ENCODE measurements at regions not wholly inside any gene's neighbourhood (a gene's known extent, or its start where the extent isn't known, plus 50 kb on each side); places are given as distances from the start of the nearest gene placed in this dataset.
"Not testable (repeated sequence)": the region's sequence is repeated elsewhere in the genome, so short reads cannot be mapped to it uniquely, and the experiment has no call there.

DNA sequence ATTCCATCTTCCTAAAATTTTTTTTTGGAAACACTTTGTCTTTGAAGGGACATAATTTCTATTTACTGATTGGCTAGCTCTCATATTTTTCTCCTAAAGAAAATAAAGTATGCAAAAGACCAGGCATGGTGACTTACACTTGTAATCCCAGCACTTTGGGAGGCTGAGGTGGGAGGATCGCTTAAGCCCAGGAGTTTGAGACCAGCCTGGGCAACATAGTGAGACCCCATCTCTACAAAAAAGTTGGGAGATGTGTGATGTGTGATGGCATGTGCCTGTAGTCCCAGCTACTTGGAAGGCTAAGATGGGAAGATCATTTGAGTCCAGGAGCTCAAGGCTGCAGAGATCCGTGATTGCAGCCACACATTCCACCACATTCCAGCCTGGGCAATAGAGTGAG is 461.3 kb downstream of the KLF5 start:
- H3K4me1 Mint-ChIP-seq; H3K27ac Mint-ChIP-seq; DNase-seq; H3K27me3 Mint-ChIP-seq; H3K36me3 Mint-ChIP-seq; ATAC-seq (replicated peaks); H3K4me3 Mint-ChIP-seq; H3K9me3 Mint-ChIP-seq: not testable (repeated sequence)

DNA sequence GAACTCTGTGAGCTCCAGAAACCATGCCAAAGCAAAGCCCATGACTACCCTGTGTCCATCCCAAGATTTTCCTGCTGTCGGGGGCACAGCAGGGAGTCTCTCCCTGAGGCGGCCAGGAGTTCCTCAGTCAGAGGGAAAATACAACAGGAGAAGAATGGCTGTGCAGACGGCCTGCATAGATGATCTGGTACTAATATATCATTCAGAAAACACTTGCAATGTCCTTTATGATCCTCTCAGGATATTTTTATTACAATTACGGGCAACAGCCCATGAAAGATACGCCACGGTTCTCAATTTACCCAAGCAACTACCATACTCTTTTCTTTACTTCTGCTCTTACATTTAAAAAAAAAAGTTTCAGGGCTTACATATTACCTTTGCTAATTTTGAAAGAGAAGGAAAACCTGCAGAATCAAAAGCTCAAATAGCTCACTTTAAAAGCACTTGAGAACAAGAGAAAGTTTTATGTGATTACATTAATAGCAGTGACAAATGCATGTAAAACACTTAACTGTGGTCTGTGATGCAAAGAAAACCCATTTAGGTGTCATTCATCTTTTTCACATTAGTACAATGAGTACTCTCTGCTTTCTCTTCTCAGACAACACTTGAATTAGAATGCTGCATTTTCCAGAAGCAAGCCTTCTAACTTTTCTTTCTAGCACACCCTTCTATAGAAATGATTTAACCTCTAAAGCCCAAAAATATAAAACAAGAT is 460.8 kb downstream of the KLF5 start:
- H3K4me3 Mint-ChIP-seq, result no peak overlapping the region
- H3K4me1 Mint-ChIP-seq, result no peaks in the 10 kb centered on the region
- no peak overlapping the region for H3K27ac Mint-ChIP-seq
- no peak for ATAC-seq (replicated peaks)
- H3K9me3 Mint-ChIP-seq, result no peaks in the 10 kb centered on the region
- no peak for DNase-seq
- no peaks in the 10 kb centered on the region for H3K36me3 Mint-ChIP-seq
- H3K27me3 Mint-ChIP-seq, result no peaks in the 10 kb centered on the region

DNA sequence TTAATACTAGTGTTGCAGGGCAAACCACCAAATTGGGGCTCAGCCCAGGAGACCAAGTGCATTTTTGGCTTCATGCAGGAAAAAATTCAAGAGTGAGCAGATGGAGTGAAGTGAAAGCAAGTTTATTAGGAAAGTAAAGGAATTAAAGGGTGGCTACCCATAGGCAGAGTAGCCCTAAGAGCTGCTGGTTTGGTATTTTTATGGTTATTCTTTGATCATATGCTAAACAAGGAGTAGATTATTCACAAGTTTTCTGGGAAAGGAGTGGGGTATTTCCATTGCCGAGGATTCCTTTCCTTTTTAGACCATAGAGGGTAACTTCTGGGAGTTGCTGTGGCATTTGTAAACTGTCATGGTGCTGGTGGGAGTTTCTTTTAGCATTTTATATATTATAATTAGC is 459.0 kb downstream of the KLF5 start:
- H3K4me1 Mint-ChIP-seq, result no peaks in the 10 kb centered on the region
- H3K9me3 Mint-ChIP-seq, result no peaks in the 10 kb centered on the region
- H3K27ac Mint-ChIP-seq, result no peak overlapping the region
- no peak for DNase-seq
- no peaks in the 10 kb centered on the region for H3K27me3 Mint-ChIP-seq
- H3K36me3 Mint-ChIP-seq, result no peaks in the 10 kb centered on the region
- no peak for ATAC-seq (replicated peaks)
- H3K4me3 Mint-ChIP-seq, result no peak overlapping the region

DNA sequence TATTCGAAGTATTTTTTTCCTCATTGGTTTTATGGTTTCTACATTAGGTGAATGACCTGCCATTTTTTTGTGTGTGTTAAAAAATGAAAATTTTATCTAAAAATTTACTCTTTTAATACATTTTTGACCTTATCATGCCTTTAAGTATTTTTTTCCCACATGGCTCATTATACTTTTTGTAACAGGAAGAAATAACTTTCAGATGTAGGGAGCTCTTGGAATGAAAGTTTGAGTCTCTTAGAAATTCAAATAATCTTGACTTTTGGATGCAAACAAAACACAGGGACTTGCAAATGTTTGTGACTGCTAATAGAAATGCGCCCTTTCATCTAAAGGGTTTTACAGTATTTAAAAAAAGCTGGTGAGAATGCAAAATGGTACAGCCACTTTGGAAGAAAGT is 457.9 kb downstream of the KLF5 start:
- DNase-seq (no peak), ATAC-seq (replicated peaks) (no peak)
- peaks cover 0 to 2% of the 10 kb centered on the region in 2 donors for H3K9me3 Mint-ChIP-seq
- no peaks in the 10 kb centered on the region for H3K36me3 Mint-ChIP-seq
- no peaks in the 10 kb centered on the region for H3K27me3 Mint-ChIP-seq
- no peak overlapping the region for H3K4me3 Mint-ChIP-seq
- H3K4me1 Mint-ChIP-seq, result no peaks in the 10 kb centered on the region
- H3K27ac Mint-ChIP-seq, result no peak overlapping the region

DNA sequence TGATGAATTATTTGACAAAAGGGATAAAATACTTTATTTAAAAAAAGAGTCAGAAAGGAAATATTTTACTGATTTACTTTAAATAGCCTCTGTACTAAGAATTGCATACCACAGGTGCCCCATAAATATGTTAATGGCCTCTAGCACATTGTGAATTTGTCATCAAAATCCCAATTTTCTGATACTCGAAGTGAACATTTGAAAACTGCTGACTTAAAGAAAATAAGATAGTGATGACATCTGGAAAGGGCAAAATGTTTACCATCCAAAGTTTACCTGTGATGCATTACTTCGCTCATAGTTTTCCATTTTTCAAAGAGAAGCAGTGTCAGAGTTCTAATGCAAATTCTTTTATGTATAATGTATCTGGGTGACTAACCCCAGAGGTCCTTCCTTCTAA is 455.4 kb downstream of the KLF5 start:
- DNase-seq (no peak), ATAC-seq (replicated peaks) (no peak)
- Mint-ChIP-seq H3K36me3 (no peaks in the 10 kb centered on the region), H3K4me3 (no peak overlapping the region), H3K27ac (no peak overlapping the region), H3K4me1 (no peaks in the 10 kb centered on the region), H3K9me3 (peaks cover 0 to 2% of the 10 kb centered on the region in 2 donors), H3K27me3 (no peaks in the 10 kb centered on the region)

DNA sequence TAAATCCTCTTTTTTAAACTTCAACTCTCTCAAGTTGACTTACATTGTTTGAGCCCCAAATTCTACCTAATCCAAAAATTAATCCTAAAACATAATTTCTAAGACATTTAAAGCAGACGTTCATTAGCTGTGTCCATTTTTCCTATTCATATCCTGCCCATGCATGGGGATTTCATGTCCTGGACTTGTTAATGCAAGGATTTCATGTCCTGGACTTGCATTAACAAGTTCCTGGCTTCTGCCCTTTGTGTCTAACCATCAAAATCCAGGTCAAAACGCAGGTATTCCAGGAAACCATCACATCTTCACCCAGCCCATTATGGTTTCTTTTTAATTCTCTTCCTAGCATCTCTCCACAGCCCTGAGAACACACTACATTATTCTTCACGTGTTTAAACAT is 454.9 kb downstream of the KLF5 start:
- no peak overlapping the region for H3K4me3 Mint-ChIP-seq
- ATAC-seq (replicated peaks), result no peak
- no peak overlapping the region for H3K27ac Mint-ChIP-seq
- H3K36me3 Mint-ChIP-seq, result no peaks in the 10 kb centered on the region
- H3K4me1 Mint-ChIP-seq, result no peaks in the 10 kb centered on the region
- DNase-seq, result no peak
- H3K9me3 Mint-ChIP-seq, result peaks cover 0 to 2% of the 10 kb centered on the region in 2 donors
- H3K27me3 Mint-ChIP-seq, result no peaks in the 10 kb centered on the region

DNA sequence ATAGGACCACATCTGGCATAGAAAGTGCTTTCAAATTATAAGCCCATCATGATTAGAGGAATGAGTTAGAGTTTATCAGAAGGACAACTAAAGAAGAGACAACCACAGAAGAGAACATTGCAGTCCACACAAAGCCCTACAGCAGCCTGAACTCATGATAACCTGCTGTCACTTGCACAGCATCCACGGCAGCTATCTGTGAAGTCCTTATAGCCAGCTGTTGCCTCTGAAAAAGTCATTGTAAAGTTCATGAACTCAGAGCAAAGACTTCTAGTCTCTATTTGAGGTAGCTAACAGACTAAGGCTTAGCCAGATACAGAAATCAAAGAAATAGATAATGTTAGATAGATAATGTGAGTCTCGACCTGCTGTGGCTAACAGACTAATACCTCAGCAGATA is 450.0 kb downstream of the KLF5 start:
- ATAC-seq (replicated peaks) (no peak), DNase-seq (no peak)
- H3K9me3 Mint-ChIP-seq, result peaks cover 0 to 3% of the 10 kb centered on the region in 2 donors
- no peaks in the 10 kb centered on the region for H3K4me1 Mint-ChIP-seq
- H3K27me3 Mint-ChIP-seq, result no peaks in the 10 kb centered on the region
- H3K4me3 Mint-ChIP-seq, result no peak overlapping the region
- no peaks in the 10 kb centered on the region for H3K36me3 Mint-ChIP-seq
- no peak overlapping the region for H3K27ac Mint-ChIP-seq

DNA sequence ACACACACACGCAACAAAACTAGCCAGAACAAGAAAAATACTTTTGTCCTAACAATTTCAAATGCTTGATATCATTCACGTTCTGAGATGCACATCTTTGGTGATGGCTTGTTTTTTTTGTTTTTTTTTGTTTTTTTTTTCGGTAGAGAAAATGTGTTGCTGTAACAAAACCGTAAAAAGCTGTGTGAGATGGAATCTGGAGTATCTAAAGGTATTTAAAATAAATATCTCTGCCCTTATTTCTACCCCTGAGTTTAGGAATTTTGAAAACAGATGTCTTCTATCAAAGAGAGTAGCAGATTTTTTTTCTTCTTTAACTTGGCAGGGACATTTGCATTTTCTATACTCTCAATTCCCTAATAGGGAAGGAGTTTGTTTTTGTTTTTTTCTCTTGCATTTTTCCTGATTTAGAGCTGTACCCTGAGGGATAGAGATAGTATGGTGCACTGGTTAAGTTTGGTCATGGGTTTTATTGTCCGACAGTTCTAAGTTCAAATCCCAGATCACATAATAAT is 446.6 kb downstream of the KLF5 start:
- H3K27ac Mint-ChIP-seq, result no peak overlapping the region
- no peak for DNase-seq
- no peaks in the 10 kb centered on the region for H3K36me3 Mint-ChIP-seq
- H3K4me3 Mint-ChIP-seq, result no peak overlapping the region
- no peaks in the 10 kb centered on the region for H3K4me1 Mint-ChIP-seq
- H3K9me3 Mint-ChIP-seq, result peaks cover 0 to 1% of the 10 kb centered on the region in 2 donors
- no peaks in the 10 kb centered on the region for H3K27me3 Mint-ChIP-seq
- ATAC-seq (replicated peaks), result no peak

DNA sequence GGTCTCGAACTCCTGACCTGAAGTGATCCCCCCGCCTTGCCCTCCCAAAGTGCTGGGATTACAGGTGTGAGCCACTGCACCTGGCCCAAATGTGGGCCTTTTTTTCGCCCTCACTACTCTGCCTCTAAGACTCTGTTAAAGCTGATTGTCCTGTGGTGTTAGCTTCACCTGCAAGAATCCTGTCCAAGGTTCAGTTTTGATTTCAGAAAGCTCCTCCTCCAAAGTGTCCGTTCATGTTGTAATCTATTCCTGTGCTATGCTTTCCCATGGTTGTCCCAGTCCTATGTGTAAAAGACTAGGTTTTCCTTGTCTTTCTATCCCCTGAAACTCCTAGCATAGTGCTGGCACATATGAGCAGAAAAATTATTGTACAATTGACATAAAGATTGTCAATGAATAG is 440.9 kb downstream of the KLF5 start:
- Mint-ChIP-seq H3K4me1 (no peaks in the 10 kb centered on the region), H3K9me3 (peaks cover 1 to 4% of the 10 kb centered on the region in 2 donors), H3K27me3 (no peaks in the 10 kb centered on the region)

DNA sequence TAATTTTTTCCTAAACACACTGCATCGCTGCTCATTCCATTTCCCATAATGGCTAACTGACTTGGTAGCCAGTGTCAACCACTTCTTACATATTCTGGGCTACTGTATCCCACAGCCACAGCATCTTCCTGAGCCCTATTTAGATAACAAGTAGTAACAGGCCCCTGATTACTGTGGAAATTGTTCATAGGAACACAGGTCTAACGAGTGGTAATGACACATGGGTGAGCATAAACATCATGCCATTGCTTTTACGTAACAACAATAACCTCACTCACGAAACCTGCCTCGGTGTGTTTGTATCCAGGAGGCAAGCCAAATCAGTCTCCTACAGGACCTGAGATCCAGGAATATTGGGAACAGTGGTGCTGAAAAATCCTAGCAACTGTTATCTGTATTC is 438.6 kb downstream of the KLF5 start:
- H3K4me3 Mint-ChIP-seq, result no peak overlapping the region
- ATAC-seq (replicated peaks) (no peak), DNase-seq (no peak)
- H3K4me1 Mint-ChIP-seq, result no peaks in the 10 kb centered on the region
- H3K27ac Mint-ChIP-seq, result no peak overlapping the region
- no peaks in the 10 kb centered on the region for H3K27me3 Mint-ChIP-seq
- peaks cover 0 to 4% of the 10 kb centered on the region in 2 donors for H3K9me3 Mint-ChIP-seq
- no peaks in the 10 kb centered on the region for H3K36me3 Mint-ChIP-seq

More for the DNA sequence above, 440.9 kb downstream of the KLF5 start:
- no peak for ATAC-seq (replicated peaks)
- H3K27ac Mint-ChIP-seq, result no peak overlapping the region
- no peak for DNase-seq
- no peaks in the 10 kb centered on the region for H3K36me3 Mint-ChIP-seq
- no peak overlapping the region for H3K4me3 Mint-ChIP-seq

DNA sequence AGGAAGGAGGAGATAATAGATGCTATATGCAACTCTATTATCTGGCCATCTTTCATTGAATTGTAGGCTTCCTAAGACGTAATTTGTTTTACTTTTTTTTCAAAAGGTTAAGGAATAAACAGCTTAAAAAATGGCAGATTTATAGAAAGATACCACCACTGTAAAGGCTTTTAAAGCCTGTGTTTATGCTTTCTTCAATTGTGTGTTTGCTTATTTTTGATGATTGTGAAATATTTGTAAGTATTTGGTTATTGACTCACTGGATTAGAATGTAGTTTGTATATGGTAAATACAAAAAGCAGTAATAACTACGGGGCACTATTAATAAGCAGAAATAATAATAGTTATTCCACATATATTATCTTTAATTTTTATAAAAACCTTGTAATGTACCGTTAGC is 437.9 kb downstream of the KLF5 start:
- no peaks in the 10 kb centered on the region for H3K36me3 Mint-ChIP-seq
- ATAC-seq (replicated peaks) (no peak), DNase-seq (no peak)
- no peaks in the 10 kb centered on the region for H3K27me3 Mint-ChIP-seq
- no peak overlapping the region for H3K4me3 Mint-ChIP-seq
- no peaks in the 10 kb centered on the region for H3K4me1 Mint-ChIP-seq
- no peak overlapping the region for H3K27ac Mint-ChIP-seq
- H3K9me3 Mint-ChIP-seq, result peaks cover 0 to 4% of the 10 kb centered on the region in 2 donors

DNA sequence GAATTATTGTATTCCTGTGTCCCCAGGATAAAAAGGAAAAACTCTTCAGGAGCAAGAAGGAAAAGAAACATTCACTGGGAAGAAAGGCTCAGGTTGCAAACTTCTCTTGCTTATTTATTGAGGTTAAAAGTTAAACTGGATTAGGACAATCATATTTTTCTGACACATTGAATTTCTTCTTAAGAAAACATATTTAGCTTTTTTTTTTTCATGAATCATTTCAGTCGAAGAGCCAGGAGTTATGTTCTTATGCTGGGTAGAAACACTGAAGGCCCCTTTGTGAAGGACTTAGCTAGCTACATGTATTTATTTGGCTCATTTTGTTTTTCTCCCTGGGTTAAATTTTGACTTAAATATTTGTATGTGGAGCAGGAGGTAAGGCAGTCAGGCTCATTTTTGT is 434.0 kb downstream of the KLF5 start:
- DNase-seq, result no peak
- peaks cover 0 to 2% of the 10 kb centered on the region in 2 donors for H3K9me3 Mint-ChIP-seq
- no peak overlapping the region for H3K4me3 Mint-ChIP-seq
- H3K4me1 Mint-ChIP-seq, result no peaks in the 10 kb centered on the region
- no peaks in the 10 kb centered on the region for H3K36me3 Mint-ChIP-seq
- no peak overlapping the region for H3K27ac Mint-ChIP-seq
- no peak for ATAC-seq (replicated peaks)
- H3K27me3 Mint-ChIP-seq, result no peaks in the 10 kb centered on the region

DNA sequence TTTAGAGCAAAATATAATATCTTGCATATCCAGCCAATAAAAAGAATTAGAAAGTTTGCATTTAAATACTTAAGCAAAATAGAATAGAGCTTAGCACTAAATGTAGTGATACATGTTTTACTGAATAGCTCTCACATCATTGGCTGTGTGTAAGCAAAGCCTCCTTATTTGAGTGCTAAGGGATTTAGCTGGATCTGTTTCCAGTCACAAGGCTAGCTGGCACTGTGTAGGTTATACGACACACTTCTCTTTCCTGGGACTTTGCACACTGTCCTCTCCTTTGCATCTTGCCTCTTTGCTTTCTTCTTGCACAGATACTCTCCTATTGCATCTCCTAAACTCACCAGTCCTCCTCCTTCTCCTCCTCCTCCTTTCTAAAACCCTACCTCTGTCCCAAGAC is 423.8 kb downstream of the KLF5 start:
- Mint-ChIP-seq H3K27ac (no peak overlapping the region), H3K9me3 (no peaks in the 10 kb centered on the region), H3K4me3 (no peak overlapping the region), H3K4me1 (no peaks in the 10 kb centered on the region), H3K36me3 (no peaks in the 10 kb centered on the region), H3K27me3 (no peaks in the 10 kb centered on the region)
- ATAC-seq (replicated peaks) (no peak), DNase-seq (no peak)

DNA sequence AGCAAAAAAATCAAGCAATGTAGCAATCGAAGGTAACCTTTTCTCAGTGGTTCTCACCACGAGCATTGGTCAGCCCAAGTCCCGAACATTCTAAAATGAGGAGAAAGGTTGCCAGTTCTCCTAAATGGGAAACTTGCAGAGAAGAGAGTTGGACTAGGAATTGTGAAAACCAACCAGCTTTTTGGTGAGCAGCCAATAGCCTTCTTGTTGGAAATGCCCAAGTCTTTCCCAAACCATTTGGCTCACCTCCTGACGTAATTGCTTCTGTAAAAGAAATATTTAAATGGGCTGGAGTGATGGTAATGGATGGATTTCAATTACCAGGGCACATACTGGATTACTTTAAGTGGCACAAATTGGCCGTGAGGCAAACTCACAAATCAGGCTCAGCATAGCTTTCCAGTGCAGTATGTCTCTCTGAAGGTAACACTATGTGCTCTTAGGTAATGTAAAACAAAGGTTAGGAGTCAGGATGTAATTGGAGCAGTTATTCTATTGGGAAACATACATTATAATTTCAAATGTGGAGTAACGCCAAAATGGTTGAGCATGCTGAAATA is 423.2 kb downstream of the KLF5 start:
- ATAC-seq (replicated peaks), result no peak

DNA sequence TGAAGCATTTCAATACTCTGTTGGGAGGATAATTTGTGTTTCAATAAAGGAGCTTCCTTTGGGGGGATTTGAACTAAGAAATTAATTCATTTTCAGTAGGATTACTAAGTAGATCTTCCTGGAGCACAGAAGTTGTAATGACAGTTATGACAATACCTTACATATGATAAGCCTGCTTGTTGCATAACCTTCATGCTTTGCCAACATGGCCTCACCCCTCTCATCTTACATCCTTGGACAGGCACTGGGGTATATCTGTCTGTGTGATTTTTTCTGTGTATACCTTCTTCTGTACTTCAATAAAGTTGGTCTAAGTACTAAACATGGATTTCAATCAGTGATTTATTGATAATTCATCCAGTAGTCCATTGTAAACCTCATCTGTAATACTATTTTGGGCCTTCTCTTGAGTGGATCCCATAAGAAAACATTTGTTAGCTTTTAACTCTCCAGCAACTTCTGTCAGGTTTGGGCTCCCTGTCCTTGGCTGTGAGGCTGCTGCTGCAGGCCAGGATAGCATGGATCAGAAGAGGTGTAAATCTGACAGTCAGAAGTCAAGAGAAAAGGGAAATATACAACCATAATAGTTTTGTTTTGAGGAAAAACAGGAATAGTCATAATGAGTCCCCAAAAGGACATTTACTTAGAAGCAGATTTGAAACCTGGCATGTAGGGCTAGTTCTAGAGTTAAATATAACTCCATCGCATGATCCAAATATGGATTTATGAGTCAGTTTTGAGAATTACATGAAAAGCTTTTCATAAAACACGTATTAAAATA is 422.2 kb downstream of the KLF5 start:
- no peak for ATAC-seq (replicated peaks)
- DNase-seq, result no peak
- no peaks in the 10 kb centered on the region for H3K4me1 Mint-ChIP-seq
- no peaks in the 10 kb centered on the region for H3K9me3 Mint-ChIP-seq
- H3K27me3 Mint-ChIP-seq, result no peaks in the 10 kb centered on the region
- no peak overlapping the region for H3K4me3 Mint-ChIP-seq
- H3K27ac Mint-ChIP-seq, result no peak overlapping the region
- H3K36me3 Mint-ChIP-seq, result no peaks in the 10 kb centered on the region

More for the DNA sequence above, 423.2 kb downstream of the KLF5 start:
- Mint-ChIP-seq H3K27ac (no peak overlapping the region), H3K36me3 (no peaks in the 10 kb centered on the region), H3K27me3 (no peaks in the 10 kb centered on the region), H3K9me3 (no peaks in the 10 kb centered on the region), H3K4me1 (no peaks in the 10 kb centered on the region), H3K4me3 (no peak overlapping the region)
- no peak for DNase-seq

Data from stimulated activated naive B cell treated with anti-CD40 and anti-IgM and Interleukin-4, amounts not matched to agents 10 μg/mL and 1 μg/mL and 100 μg/mL, for 72 hours (primary cell).